ENCODE measurements at regions not wholly inside any gene's neighbourhood (a gene's known extent, or its start where the extent isn't known, plus 50 kb on each side); places are given as distances from the start of the nearest gene placed in this dataset.
"Not testable (repeated sequence)": the region's sequence is repeated elsewhere in the genome, so short reads cannot be mapped to it uniquely, and the experiment has no call there.

- no peak for DNase-seq (ENCODE audit: low read depth in 3 of 3)
These were observed 107.7 kb upstream of the DTNBP1 start for GRCh38 chr6:15770347-15771143.

- DNase-seq (ENCODE audit: low read depth in 3 of 3) = no peak
These were observed 106.7 kb upstream of the DTNBP1 start for GRCh38 chr6:15769511-15770018.

- DNase-seq (ENCODE audit: low read depth in 3 of 3) = no peak
These were observed 106.2 kb upstream of the DTNBP1 start for GRCh38 chr6:15768999-15769398.

- DNase-seq (ENCODE audit: low read depth in 3 of 3) = no peak
These were observed 101.0 kb upstream of the DTNBP1 start for GRCh38 chr6:15763837-15764236.

GRCh38 chr6:15763364-15763763, 100.5 kb upstream of the DTNBP1 start:
- DNase-seq (ENCODE audit: low read depth in 3 of 3) = no peak

GRCh38 chr6:15761045-15761502, 98.2 kb upstream of the DTNBP1 start:
- no peak for DNase-seq (ENCODE audit: low read depth in 3 of 3)

- no peak for DNase-seq (ENCODE audit: low read depth in 3 of 3)
These were observed 95.9 kb upstream of the DTNBP1 start for GRCh38 chr6:15758631-15759215.

GRCh38 chr6:15755526-15755925, 92.7 kb upstream of the DTNBP1 start:
- no peak for DNase-seq (ENCODE audit: low read depth in 3 of 3)

GRCh38 chr6:15754706-15755079, 91.9 kb upstream of the DTNBP1 start:
- DNase-seq (ENCODE audit: low read depth in 3 of 3) = no peak

GRCh38 chr6:15754035-15754705, 91.3 kb upstream of the DTNBP1 start:
- no peak for DNase-seq (ENCODE audit: low read depth in 3 of 3)

GRCh38 chr6:15752820-15753219, 90.0 kb upstream of the DTNBP1 start:
- DNase-seq (ENCODE audit: low read depth in 3 of 3) = no peak

GRCh38 chr6:15751721-15752350, 89.0 kb upstream of the DTNBP1 start:
- DNase-seq (ENCODE audit: low read depth in 3 of 3) = no peak

- no peak for DNase-seq (ENCODE audit: low read depth in 3 of 3)
These were observed 85.5 kb upstream of the DTNBP1 start for GRCh38 chr6:15748341-15748740.

- no peak for DNase-seq (ENCODE audit: low read depth in 3 of 3)
These were observed 84.6 kb upstream of the DTNBP1 start for GRCh38 chr6:15747354-15747883.

- no peak for DNase-seq (ENCODE audit: low read depth in 3 of 3)
These were observed 83.0 kb upstream of the DTNBP1 start for GRCh38 chr6:15745781-15746180.

- no peak for DNase-seq (ENCODE audit: low read depth in 3 of 3)
These were observed 82.1 kb upstream of the DTNBP1 start for GRCh38 chr6:15744818-15745402.

GRCh38 chr6:15742013-15742412, 79.2 kb upstream of the DTNBP1 start:
- DNase-seq (ENCODE audit: low read depth in 3 of 3) = not testable (repeated sequence)

- no peak for DNase-seq (ENCODE audit: low read depth in 3 of 3)
These were observed 78.6 kb upstream of the DTNBP1 start for GRCh38 chr6:15741405-15741804.

- DNase-seq (ENCODE audit: low read depth in 3 of 3) = no peak
These were observed 77.0 kb upstream of the DTNBP1 start for GRCh38 chr6:15739867-15740266.

GRCh38 chr6:15739353-15739752, 76.5 kb upstream of the DTNBP1 start:
- no peak for DNase-seq (ENCODE audit: low read depth in 3 of 3)

- not testable (repeated sequence) for DNase-seq (ENCODE audit: low read depth in 3 of 3)
These were observed 75.4 kb upstream of the DTNBP1 start for GRCh38 chr6:15738195-15738594.

- no peak for DNase-seq (ENCODE audit: low read depth in 3 of 3)
These were observed 73.5 kb upstream of the DTNBP1 start for GRCh38 chr6:15736297-15736696.
